C4-2B (cell line): ENCODE measurements at regions not wholly inside any gene's neighbourhood (a gene's known extent, or its start where the extent isn't known, plus 50 kb on each side); places are given as distances from the start of the nearest gene placed in this dataset.

Experiments used
- ZFX ChIP-seq: fragments of 450-650 bp; IDR thresholded peaks from 2 replicates; pipeline ENCODE4 v1.6.1; 2017
- TF ChIP-seq, protein P1 (sequence below): fragments of 450-650 bp; conservative IDR thresholded peaks from 2 replicates; pipeline ENCODE4 v1.5.1; 2017; ENCODE audit warnings: mild to moderate bottlenecking

DNA sequence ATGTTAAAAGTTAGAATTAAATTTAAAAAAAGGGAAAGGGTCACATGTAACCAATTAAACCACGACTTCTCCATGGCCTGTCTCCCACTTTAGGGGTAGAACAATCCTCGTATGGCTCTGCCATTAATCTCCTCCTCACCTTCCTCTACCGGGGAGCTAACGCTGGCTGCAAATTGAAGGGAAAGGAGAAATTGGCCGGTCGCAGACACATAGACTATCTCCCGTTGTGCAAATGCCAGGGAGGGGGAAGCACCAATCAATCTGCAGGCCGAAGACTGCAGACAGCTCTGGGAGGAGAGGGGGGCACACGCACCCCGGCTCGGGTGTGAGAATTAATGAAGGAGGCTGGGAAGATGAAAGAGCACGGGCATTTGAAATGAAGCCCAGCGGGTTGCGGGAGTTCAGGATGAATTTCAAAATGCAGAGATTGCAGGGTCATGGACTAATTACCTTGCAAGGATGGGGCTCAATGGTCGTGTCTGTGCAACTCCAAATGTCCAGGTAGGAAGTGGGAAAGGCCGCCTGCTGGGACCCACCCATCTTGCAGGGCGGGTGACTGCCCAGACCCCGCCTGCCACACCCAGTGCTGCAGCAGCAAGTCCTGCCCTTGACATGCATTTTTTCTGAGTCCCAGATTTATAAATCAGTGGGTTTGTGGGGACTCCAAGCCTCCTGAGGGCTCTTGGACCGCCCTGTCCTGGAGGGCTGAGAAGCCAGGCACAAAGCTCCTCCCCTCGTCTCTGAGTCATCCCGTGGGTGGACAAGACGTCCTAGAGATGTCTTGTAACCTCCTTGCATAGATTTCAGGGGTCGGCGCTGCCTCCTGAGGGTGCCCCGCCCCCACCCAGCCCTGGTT, 534.2 kb downstream of the TBC1D22A start:
- TF ChIP-seq, protein P1, sequence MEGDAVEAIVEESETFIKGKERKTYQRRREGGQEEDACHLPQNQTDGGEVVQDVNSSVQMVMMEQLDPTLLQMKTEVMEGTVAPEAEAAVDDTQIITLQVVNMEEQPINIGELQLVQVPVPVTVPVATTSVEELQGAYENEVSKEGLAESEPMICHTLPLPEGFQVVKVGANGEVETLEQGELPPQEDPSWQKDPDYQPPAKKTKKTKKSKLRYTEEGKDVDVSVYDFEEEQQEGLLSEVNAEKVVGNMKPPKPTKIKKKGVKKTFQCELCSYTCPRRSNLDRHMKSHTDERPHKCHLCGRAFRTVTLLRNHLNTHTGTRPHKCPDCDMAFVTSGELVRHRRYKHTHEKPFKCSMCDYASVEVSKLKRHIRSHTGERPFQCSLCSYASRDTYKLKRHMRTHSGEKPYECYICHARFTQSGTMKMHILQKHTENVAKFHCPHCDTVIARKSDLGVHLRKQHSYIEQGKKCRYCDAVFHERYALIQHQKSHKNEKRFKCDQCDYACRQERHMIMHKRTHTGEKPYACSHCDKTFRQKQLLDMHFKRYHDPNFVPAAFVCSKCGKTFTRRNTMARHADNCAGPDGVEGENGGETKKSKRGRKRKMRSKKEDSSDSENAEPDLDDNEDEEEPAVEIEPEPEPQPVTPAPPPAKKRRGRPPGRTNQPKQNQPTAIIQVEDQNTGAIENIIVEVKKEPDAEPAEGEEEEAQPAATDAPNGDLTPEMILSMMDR: no peak
- TF ChIP-seq ZFX: no peak
